HG03469 (cell line): ENCODE measurements at regions not wholly inside any gene's neighbourhood (a gene's known extent, or its start where the extent isn't known, plus 50 kb on each side); places are given as distances from the start of the nearest gene placed in this dataset.

Source experiments
- ATAC-seq: cut with Tn5 transposase; IDR thresholded peaks from one replicate; pipeline ENCODE4 v1.9.1; 2021; ENCODE audit warnings: mild to moderate bottlenecking, moderate library complexity, moderate number of reproducible peaks; ENCODE audit not compliant: unreplicated experiment

DNA sequence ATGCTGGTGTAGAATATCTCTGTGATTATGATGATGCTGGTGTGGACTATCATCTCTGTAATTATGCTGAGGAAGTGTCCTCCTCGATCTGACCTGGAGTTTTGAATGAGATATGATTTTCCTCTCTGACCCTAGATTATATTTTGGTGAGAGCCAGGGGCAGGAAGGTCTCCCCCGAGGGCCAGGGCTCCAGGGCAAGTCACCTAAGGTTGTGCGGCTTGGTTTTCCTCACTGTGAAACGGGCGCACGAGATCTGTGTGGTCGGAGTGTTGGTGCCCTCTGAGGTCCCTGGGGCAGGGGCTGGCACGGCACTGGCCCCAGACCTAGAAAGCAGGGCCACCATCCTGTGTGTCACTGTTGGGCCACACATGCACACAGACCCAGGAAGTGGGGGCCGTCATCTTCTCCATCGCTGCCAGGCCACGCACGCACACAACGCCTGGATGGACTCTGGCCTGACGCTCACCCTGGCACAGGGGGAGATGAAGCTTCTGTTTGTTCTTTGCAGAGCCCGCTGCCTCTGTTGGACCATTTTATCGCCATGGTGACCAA lies 67.7 kb upstream of the ZNF469 start:
- ATAC-seq, result no peak

DNA sequence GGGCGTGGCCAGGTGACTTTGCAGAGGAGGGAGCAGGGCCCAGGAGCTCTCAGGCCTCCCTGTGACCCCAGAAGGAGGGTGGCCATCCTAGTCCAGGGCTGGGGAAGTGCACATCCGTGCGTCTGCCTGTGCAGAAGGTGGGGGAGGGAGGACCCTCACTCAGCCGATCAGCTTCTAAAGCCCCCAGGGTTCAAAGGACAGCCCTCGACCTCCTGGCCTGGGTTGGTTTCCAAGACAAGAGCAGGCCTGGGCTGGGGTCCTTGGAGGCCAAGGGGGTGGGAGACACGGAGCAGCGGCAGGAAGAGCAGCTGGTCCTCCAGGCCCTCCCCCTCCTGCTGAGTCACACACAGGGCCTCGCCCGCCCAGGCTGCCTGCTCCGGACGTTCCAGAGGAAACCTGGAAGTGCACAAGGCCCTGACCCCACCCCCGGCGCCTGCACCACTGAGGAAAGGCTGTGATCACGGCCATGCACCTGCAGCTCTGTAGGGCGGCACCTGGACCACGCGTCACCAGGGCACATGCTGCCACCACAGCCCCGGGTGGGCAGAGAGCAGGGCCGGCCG lies 67.1 kb upstream of the ZNF469 start:
- ATAC-seq, result no peak

DNA sequence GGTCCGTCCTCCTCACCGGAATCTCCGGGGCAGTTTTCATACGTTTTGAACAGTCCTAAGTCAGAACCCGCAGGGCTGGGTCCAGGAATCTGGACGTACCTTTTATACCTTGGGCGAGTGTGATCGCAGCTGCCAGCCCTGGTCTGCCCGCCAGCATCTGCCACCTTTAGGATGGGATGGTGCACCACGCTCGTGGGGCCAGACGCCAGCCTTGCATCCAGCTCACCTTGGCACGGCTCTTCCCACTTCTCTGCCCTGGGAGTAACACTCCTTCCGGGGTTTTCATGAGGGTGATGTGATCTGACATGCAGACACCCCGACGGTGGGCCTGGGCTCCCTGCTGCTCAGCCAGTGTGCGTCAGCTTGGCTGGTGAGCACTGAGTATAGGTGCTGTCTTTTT lies 66.6 kb upstream of the ZNF469 start:
- no peak for ATAC-seq

DNA sequence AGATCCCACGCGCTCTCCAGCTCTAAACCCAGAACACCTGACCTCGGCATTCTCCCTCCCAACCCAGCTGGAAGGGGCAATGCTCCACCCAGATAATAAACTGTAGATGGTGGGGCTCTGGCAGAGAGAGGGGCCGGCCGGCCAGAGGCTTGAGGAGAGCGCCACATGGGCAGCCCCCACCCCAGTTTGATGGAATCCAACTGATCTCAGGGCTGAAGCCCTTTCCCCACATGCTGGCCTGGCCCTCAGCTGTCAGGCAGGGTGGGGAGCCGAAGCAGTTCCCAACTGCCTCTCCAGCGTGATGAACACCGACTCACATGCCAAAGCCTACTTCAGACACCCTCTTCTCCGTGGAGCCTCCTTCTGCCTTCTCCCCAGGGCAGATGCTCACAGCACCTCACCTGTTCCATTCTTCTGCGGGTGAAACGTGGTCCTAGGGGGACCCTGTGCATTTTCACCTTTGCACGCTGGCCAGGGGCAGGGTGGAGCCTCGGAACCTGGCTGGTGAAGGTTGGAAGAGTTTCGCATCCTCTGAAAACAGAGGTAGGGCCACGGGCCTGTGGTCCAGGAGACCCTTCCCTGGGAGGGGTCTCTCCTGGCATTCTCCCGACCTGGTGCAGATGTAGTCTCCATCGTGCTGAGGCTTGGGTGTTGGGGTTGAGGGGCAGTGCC lies 65.7 kb upstream of the ZNF469 start:
- ATAC-seq, result no peak

DNA sequence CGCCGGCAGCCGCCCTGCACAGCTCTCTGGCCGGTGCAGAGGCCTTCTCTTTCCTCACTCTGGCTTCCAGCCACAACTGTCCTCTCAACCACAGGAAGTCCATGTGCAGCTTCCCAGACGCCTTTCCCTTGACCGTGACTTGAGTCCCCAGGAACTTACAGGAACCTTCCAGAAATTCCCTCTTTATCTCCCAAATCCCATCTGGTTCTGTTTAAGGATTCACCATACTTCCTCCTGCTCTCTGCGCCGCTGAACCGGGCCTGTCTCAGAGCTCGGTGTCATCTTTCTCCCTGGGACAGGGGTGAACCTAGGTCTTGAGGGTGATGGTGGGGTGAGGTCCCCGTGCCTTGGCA lies 65.2 kb upstream of the ZNF469 start:
- ATAC-seq, result no peak

DNA sequence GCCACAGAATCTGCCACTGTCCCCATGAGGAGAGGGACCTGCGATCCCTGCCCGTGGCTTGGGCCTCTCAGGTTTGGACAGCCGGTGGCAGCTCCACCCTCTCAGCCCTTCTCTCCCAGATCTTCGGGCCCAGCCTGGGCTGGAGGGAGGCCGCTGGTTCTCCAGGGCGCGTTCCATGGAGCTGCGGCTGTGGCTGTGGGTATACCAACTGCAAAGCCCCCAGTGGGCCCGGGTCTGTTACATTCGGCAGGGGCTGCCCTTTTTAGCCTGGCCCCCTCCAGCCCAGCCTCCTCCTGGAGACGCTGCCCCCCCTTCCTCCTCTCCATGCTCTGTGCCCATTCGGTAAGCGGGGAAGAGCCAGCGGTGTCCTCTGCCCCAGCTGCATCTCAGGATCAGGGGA lies 64.7 kb upstream of the ZNF469 start:
- ATAC-seq, result no peak

DNA sequence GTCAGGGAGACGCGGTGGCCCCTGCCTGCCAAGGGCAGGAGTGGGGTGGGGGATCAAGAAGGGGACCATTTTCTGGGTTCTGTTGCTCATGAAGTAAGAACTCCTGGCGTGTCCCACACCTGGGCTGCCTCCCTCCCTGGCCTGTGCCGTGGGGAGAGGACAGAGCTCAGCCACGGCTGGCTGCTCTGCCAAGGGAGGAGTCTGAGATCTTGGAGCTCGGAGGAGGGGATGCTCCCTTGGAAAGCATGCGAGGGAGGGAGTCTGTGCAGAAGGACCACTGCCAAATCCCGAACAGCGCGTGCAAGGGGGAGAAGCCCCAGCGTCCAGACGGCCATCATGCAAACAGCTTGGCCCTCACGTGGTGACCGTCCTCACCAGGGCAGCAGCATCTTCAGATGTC lies 64.2 kb upstream of the ZNF469 start:
- no peak for ATAC-seq

DNA sequence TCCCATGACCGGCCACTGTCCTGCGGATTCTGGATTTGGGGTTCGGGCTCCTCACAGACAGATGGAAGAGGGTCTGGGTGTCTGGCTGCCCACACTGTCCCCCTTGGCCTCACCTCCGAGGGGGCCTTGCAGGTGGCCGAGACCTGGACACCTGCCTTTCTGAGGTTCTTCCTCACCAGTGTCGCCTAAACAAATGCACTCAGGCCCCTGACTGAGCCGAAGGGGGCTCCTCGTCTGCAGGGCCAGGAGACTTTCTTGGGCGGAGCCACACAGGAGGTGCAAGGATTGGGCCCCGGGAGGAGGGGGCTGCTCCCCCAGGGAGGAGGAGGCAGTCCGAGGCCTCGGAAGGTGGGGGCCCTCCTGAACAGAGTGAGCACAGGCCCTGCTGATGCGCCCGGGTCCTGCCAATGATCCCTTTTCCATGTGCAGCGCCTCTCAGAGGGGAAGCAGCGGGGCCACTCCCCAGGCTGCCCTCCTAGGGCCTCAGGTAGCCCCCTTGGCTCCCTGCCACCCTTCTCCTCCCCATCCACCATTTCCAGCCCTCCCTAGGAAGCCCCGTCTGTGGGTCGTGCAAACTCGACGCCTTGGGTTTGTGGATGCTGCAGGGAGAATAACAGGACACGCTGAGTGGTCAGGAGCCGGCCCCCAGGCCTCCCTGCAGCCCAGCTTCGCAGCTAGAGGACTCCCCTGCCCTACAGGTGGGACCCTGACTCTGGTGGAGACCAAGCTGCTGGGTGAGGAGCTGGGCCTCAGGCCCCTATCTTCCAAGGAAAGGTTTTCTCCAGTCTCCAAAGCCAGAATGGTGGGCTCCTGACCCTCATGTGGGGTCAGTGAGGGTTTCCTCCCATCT lies 63.4 kb upstream of the ZNF469 start:
- no peak for ATAC-seq

DNA sequence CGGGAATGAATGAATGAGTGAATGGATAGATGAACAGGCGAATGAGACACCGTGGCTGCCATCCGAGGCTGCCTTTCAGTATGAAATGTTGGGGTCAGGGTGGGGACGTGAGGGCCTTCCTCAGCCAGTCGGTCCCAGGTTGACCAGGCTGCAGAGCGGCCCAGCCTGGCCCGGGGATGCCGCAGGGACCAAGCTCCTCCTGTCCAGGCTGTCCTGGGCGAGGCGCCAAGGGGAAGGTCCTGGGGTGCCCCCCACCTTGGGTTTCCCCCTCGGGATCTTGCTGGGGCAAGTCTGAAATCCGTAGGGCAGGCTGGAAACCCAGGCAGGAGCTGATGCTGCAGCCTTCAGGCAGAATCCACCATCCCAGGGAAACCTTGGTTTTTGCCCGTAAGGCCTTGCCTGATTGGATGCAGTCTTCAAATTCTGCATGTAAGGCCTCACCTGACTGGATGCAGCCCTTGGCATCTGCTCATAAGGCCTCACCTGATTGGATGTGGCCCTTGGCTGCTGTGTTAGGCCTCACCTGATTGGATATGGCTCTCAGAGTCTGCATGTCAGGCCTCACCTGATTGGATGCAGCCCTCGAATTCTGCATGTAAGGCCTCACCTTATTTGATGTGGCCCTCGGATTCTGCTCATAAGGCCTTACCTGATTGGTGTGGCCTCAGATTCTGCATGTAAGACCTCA lies 61.7 kb upstream of the ZNF469 start:
- ATAC-seq, result no peak

DNA sequence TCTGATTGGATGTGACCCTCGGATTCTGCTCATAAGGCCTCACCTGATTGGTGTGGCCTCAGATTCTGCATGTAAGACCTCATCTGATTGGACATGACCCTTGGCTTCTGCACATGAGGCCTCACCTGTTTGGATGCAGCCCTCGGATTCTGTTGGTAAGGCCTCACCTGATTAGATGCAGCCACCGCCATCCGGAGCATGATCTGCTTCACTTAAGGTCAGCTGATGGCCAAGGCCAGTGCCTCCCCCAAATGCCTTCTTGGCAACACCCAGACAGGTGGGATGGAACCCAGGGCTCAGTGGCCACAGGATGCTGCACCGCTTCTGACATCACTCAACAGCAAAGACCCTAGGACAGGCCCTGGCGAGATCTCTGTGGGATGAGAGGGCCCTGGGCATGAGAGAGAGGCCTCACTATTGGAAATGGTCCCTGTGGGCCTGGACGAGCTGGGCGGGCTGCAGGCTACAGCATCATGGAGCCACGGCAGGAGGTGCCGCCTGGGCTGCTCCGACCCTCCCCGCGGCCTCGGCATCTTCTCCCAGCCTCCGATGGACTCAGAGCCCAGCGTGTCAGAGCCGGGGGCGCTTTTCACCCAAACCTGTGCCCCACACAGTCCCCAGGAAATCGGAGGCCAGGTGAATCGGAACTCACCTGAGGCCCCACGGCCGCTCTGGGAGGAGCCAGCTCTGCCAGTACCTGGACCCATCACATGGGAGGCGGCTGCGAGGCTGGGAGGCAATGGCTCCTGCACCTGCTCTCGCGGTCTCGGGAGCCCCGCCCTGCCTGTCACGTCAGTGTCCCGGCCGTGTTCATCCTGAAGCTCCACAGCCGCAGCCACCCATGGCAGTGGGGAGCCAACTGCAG lies 60.9 kb upstream of the ZNF469 start:
- ATAC-seq, result no peak

DNA sequence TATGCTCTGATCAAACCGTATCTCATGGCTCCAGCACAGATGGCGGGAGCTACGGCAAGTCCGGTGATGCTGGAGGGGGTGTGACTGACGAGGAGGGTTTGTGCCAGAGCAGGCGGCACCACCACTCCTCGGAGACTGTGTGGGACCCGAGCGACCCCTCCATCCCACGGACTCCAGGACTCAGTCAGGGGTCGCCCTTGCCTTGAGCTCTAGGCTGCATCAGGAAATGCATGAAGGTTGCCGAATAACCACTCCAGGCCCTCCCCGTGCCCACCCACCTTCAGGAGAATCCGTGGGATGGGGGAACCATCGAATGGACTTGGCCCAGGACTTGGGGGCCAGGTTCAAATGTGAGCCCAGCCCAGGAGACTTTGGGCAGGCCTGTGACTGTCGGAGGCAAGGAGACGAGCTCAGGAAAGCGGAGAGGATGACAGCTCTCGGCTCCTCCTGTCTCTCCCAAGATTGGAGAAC lies 60.2 kb upstream of the ZNF469 start:
- no peak for ATAC-seq

DNA sequence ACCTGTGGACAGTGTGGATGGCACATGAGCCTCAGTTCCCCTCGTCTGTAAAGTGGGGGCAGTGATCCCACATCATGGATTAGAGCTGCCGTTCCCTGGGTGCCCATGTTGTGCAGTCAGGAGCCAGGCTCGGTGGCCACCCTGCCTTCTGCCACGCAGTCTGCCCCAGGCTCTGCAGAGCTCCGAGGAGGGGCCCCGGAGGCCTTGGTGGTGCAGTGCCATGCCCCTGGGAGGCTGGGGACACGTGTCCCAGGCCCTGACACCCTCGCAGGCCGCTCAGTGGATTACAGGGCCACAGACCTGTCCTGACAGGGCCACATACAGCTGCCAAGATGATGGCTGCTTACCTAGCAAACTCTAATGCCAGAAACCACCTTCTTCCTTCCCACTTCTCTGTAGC lies 59.7 kb upstream of the ZNF469 start:
- no peak for ATAC-seq

DNA sequence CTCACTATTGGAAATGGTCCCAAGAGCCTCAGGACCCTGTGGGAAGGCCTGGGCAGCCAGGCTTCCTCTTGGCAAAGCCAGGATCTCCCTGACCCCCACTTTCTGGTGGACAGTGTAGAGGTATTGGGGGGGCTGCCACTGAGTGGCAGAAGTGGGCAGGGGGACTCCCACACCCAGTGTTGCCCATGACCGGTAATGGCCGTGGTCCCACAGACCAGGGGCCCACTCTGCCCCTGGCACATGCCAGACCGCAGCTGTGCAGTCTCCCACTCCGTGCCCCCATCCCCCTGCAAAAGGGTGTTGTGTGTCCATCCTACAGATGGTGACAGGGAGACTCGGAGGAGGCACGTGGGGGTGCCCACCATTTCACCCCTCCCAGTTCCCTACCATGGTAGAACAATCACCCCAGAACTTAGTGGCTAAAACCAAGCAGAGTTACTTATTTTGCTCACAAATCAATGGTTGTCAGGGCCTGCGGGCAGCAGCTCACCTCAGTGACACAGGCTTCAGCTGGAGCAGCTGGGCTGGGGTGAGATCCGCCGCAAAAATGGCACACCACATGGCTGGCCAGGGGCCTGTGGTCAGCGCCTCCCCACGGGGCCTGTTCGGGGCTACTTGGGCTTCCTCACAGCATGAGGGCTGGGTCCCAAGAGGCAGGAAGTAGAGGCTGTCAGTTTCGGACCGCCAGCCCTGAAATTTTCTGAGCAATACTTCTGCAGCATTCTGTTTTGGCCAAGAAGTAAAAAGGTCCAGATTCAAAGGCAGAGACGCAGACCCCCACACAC lies 59.0 kb upstream of the ZNF469 start:
- ATAC-seq, result no peak

DNA sequence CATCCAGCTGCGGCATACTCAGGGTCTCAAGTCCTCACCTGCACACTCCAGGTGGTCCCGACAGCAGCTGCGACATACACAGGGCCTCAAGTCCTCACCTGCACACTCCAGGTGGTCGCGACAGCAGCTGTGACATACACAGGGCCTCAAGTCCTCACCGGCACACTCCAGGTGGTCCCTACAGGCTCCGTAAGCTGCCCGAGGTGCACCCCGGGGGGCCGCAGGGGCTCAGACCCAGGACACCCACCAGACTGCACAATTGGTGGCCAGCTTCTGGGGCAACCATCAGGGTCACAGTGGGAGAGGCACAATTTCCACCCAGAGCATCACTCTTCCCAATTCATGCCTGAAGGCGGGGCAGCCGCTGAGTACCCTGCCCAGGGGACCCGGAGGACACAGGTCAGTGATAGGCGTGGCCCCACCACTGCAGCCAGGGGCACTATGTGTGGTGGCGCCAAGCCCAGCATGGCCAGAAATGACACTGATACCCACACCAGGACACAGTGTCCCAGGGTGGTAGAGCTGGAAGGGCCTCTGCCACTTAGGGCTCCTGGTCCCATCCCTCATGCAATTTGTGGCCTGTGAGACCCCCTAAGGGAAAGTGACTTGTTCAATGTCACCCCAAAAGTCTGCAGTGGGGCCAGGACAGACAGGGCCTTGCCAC lies 57.5 kb upstream of the ZNF469 start:
- no peak for ATAC-seq

DNA sequence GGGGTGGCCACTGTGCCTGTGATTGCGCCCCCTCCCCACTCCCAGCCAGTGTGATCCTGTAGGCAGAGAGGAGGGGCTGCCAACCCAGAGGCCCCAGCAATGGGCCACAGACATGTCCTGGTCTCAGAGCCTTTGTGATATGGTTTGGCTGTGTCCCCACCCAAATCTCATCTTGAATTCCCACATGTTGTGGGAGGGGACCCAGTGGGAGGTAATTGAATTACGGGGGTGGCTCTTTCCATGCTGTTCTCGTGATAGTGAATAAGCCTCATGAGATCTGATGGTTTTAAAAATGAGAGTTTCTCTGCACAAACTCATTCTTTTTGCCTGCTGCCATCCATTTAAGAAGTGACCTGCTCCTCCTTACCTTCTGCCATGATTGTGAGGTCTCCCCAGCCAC lies 56.8 kb upstream of the ZNF469 start:
- ATAC-seq, result no peak

DNA sequence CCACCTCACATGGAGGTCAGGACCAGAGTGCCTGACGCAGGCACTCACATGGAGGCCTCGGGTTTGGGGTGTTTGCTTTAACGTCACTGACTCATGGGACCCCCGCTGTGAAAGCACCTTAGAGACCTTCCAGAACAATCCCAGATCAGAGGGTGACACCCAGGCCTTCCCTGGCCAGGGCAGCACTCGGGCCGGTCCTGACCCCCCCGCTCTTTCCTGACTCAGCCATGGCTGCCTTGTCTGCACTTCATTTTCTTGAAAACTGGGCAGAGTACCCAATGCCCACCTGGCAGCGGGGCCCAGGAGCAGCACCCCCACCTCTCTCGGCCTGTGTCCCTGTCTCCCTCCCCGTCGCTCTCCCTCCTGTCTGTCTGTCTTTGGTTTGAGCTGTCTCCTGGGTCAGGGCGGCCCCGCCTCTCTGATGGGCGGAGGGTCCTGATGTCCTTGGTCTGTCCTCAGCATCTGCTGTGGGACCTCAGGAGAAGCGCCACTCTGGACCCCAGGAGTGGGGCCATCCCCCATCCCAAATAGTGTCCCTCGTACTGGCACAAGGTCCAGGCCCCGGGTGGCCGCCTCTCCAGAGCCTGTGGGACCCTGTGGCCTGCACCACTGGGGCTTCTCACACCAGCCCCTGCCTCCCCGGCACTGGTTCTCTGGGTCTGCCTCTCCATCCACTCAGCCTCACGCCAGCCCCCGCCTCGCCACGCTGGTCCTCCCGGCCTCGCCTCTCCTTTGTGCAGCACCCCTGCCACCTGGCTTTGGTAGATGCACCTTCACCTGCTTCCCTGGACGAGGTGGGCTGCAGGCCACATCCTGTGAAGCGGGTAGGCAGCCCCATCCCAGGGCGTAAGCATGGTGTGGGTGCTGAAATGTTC lies 55.9 kb upstream of the ZNF469 start:
- ATAC-seq, result no peak

DNA sequence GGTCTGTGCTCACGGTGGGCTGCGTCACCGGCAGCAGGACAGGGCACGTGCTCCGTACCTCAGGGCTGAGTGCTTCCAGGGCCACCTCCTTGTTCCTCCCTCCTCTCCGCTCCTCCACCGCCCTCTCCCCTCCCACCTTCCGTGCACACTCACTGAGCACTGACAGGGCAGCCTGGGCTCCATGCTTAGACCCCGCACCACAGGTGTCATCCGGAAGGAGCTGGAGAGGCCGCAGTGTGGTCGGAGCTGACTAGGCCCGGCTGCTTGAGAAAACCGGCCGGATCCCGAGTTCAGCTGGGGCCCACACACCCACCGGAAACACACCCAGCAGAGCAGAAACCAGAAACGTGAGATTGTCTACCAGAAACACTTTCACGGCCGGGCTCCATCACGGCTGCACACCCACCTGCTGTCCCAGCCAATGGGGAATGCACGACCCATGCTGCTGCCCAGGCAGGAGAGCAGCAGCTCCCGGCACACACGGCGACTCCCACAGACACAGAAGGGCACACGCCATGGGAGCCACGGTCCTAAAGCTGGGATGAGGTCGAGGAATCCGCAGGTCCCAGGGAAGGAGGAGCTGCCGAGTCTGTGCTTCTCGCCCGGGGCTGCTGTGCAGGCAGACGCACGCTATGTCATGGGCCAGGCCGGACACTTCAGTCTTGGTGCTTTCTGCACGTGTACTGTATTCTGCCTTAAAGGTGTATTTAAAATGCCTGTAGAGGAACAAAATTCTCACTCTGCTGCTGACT lies 55.0 kb upstream of the ZNF469 start:
- ATAC-seq, result no peak
